Astrocyte of the spinal cord (primary cell): ENCODE measurements at regions not wholly inside any gene's neighbourhood (a gene's known extent, or its start where the extent isn't known, plus 50 kb on each side); places are given as distances from the start of the nearest gene placed in this dataset.
A peak's percentile ranks its signal among the peaks of the same experiment; 100 is the strongest.

Source experiments
- DNase-seq: peaks from one replicate; pipeline ENCODE4 v3.0.0; 2011; ENCODE audit warnings: low read depth, low spot score
- H3K4me3 ChIP-seq: 2 replicates; pipeline ENCODE4 v1.5.1; 2011; ENCODE audit warnings: low read depth, mild to moderate bottlenecking, low read length, moderate library complexity
- CTCF ChIP-seq: IDR thresholded peaks from 2 replicates; pipeline ENCODE4 v1.5.1; 2012; ENCODE audit warnings: low read depth, mild to moderate bottlenecking, low read length, inconsistent platforms
- in situ Hi-C: cut with HindIII; loops from 2 replicates; pipeline ENCODE4 v1.10.0; 2017; ENCODE audit warnings: low sequenced_read_pairs

- DNase-seq: peak; percentile 79
- no peak for TF ChIP-seq CTCF
- in situ Hi-C loops: no loop called here
- no peak overlapping the region for H3K4me3 ChIP-seq
These were observed 368.0 kb downstream of the GBA3 start for GRCh38 chr4:23060776-23061175.

GRCh38 chr4:23058165-23058776 is 365.5 kb downstream of the GBA3 start:
- in situ Hi-C loops: no loop called here
- no peak overlapping the region for H3K4me3 ChIP-seq
- DNase-seq: no peak
- TF ChIP-seq CTCF: no peak

- no peak for TF ChIP-seq CTCF
- DNase-seq: peak; percentile 10
- no peak overlapping the region for H3K4me3 ChIP-seq
- in situ Hi-C loops: no loop called here
These were observed 348.8 kb downstream of the GBA3 start for GRCh38 chr4:23041501-23041900.

GRCh38 chr4:23040539-23040938 is 347.8 kb downstream of the GBA3 start:
- TF ChIP-seq CTCF: no peak
- DNase-seq: no peak
- H3K4me3 ChIP-seq: no peak overlapping the region
- in situ Hi-C loops: no loop called here

GRCh38 chr4:23039818-23040217 is 347.1 kb downstream of the GBA3 start:
- in situ Hi-C loops: no loop called here
- no peak for DNase-seq
- H3K4me3 ChIP-seq: no peak overlapping the region
- TF ChIP-seq CTCF: no peak

- in situ Hi-C loops: no loop called here
- no peak overlapping the region for H3K4me3 ChIP-seq
- TF ChIP-seq CTCF: no peak
- no peak for DNase-seq
These were observed 346.1 kb downstream of the GBA3 start for GRCh38 chr4:23038626-23039491.
